ENCODE measurements at regions not wholly inside any gene's neighbourhood (a gene's known extent, or its start where the extent isn't known, plus 50 kb on each side); places are given as distances from the start of the nearest gene placed in this dataset.
"Not testable (repeated sequence)": the region's sequence is repeated elsewhere in the genome, so short reads cannot be mapped to it uniquely, and the experiment has no call there.

- Histone ChIP-seq H3K4me2 (ENCODE audit: low read depth, low read length) (no peak overlapping the region), H2AFZ (ENCODE audit: low read length) (no peak overlapping the region), H3K36me3 (replicated peaks; ENCODE audit: insufficient read depth, low read length) (no peaks in the 10 kb centered on the region), H3K9me2 (replicated peaks; ENCODE audit: insufficient read depth, low read length) (no peaks in the 10 kb centered on the region), H3K4me1 (ENCODE audit: low read length) (no peaks in the 10 kb centered on the region), H4K20me1 (ENCODE audit: insufficient read depth, low read length) (no peaks in the 10 kb centered on the region), H3K27ac (ENCODE audit: low read length) (no peak overlapping the region), H3K4me3 (ENCODE audit: low read length) (no peak overlapping the region), H3K27me3 (replicated peaks; ENCODE audit: insufficient read depth, low read length) (no peaks in the 10 kb centered on the region), H3K79me2 (ENCODE audit: low read length) (no peaks in the 10 kb centered on the region), H3K9me3 (replicated peaks; ENCODE audit: insufficient read depth, low read length) (no peaks in the 10 kb centered on the region), H3K9ac (ENCODE audit: low read length) (no peak overlapping the region), H3F3A (ENCODE audit: insufficient read depth, low read length) (no peaks in the 10 kb centered on the region)
- no peak for DNase-seq
- no peak for TF ChIP-seq EZH2phosphoT487 (IDR thresholded peaks at IDR 0.05; ENCODE audit: low read length)
- TF ChIP-seq EZH2 (optimal IDR thresholded peaks at IDR 0.05; ENCODE audit: low read depth, low read length), result no peak
- no peak for TF ChIP-seq CTCF (IDR thresholded peaks at IDR 0.05; ENCODE audit: low read length)
These were observed 1014.5 kb upstream of the MANEA start for GRCh38 chr6:94562846-94563245.

- no peaks in the 10 kb centered on the region for H3K4me1 ChIP-seq (ENCODE audit: low read length)
- no peak overlapping the region for H3K27ac ChIP-seq (ENCODE audit: low read length)
- no peak overlapping the region for H2AFZ ChIP-seq (ENCODE audit: low read length)
- H4K20me1 ChIP-seq (ENCODE audit: insufficient read depth, low read length), result no peaks in the 10 kb centered on the region
- H3K9ac ChIP-seq (ENCODE audit: low read length), result no peak overlapping the region
- no peaks in the 10 kb centered on the region for H3F3A ChIP-seq (ENCODE audit: insufficient read depth, low read length)
- no peak overlapping the region for H3K4me3 ChIP-seq (ENCODE audit: low read length)
- no peaks in the 10 kb centered on the region for H3K9me3 ChIP-seq (replicated peaks; ENCODE audit: insufficient read depth, low read length)
- no peaks in the 10 kb centered on the region for H3K27me3 ChIP-seq (replicated peaks; ENCODE audit: insufficient read depth, low read length)
- H3K79me2 ChIP-seq (ENCODE audit: low read length), result no peaks in the 10 kb centered on the region
- no peak for TF ChIP-seq EZH2phosphoT487 (IDR thresholded peaks at IDR 0.05; ENCODE audit: low read length)
- TF ChIP-seq CTCF (IDR thresholded peaks at IDR 0.05; ENCODE audit: low read length), result no peak
- no peak for TF ChIP-seq EZH2 (optimal IDR thresholded peaks at IDR 0.05; ENCODE audit: low read depth, low read length)
- no peaks in the 10 kb centered on the region for H3K9me2 ChIP-seq (replicated peaks; ENCODE audit: insufficient read depth, low read length)
- H3K4me2 ChIP-seq (ENCODE audit: low read depth, low read length), result no peak overlapping the region
- DNase-seq, result no peak
- no peaks in the 10 kb centered on the region for H3K36me3 ChIP-seq (replicated peaks; ENCODE audit: insufficient read depth, low read length)
These were observed 1017.4 kb upstream of the MANEA start for GRCh38 chr6:94559829-94560537.

GRCh38 chr6:94557207-94557606 lies 1020.1 kb upstream of the MANEA start:
- not testable (repeated sequence) for H3K9me3 ChIP-seq (replicated peaks; ENCODE audit: insufficient read depth, low read length); H3K27me3 ChIP-seq (replicated peaks; ENCODE audit: insufficient read depth, low read length); H3K4me2 ChIP-seq (ENCODE audit: low read depth, low read length); H3K9ac ChIP-seq (ENCODE audit: low read length); H3F3A ChIP-seq (ENCODE audit: insufficient read depth, low read length); H4K20me1 ChIP-seq (ENCODE audit: insufficient read depth, low read length); DNase-seq; H3K4me1 ChIP-seq (ENCODE audit: low read length); H3K9me2 ChIP-seq (replicated peaks; ENCODE audit: insufficient read depth, low read length); H3K27ac ChIP-seq (ENCODE audit: low read length); H3K79me2 ChIP-seq (ENCODE audit: low read length); H2AFZ ChIP-seq (ENCODE audit: low read length); H3K36me3 ChIP-seq (replicated peaks; ENCODE audit: insufficient read depth, low read length); H3K4me3 ChIP-seq (ENCODE audit: low read length)

GRCh38 chr6:94548201-94548600 lies 1029.1 kb upstream of the MANEA start:
- TF ChIP-seq EZH2phosphoT487 (IDR thresholded peaks at IDR 0.05; ENCODE audit: low read length) (no peak), CTCF (IDR thresholded peaks at IDR 0.05; ENCODE audit: low read length) (no peak), EZH2 (optimal IDR thresholded peaks at IDR 0.05; ENCODE audit: low read depth, low read length) (no peak)
- Histone ChIP-seq H2AFZ (ENCODE audit: low read length) (no peak overlapping the region), H3K4me2 (ENCODE audit: low read depth, low read length) (no peak overlapping the region), H3K79me2 (ENCODE audit: low read length) (no peaks in the 10 kb centered on the region), H3K4me3 (ENCODE audit: low read length) (no peak overlapping the region), H3K9me2 (replicated peaks; ENCODE audit: insufficient read depth, low read length) (no peaks in the 10 kb centered on the region), H3K27me3 (replicated peaks; ENCODE audit: insufficient read depth, low read length) (no peaks in the 10 kb centered on the region), H3F3A (ENCODE audit: insufficient read depth, low read length) (no peaks in the 10 kb centered on the region), H3K9me3 (replicated peaks; ENCODE audit: insufficient read depth, low read length) (no peaks in the 10 kb centered on the region), H3K27ac (ENCODE audit: low read length) (no peak overlapping the region), H4K20me1 (ENCODE audit: insufficient read depth, low read length) (no peaks in the 10 kb centered on the region), H3K4me1 (ENCODE audit: low read length) (no peaks in the 10 kb centered on the region), H3K36me3 (replicated peaks; ENCODE audit: insufficient read depth, low read length) (no peaks in the 10 kb centered on the region), H3K9ac (ENCODE audit: low read length) (no peak overlapping the region)
- no peak for DNase-seq

Data from MM.1S (cell line).